ENCODE measurements at regions not wholly inside any gene's neighbourhood (a gene's known extent, or its start where the extent isn't known, plus 50 kb on each side); places are given as distances from the start of the nearest gene placed in this dataset.

DNA sequence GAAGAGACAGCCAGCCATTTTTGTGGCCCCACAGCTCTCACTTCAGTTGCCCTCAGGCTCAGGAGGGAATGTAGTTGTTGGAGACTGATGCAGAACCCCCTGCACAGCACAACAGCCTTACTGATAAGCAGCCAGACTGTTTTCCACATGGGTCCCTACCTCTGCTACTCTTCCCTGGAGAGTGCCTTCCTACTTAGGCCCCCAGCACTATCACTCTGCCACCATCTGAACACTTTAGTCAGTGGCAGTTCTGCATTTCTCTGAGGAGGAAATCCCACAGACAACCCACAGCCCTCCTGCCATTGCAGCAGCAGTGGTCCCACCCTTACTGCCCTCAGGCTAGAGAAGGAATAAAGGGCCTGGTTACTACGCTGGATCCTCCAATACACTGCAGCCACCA lies 61.8 kb upstream of the PTPRD start:
- CTCF ChIA-PET = no interaction called here
- no peaks in the 10 kb centered on the region for H3K27me3 ChIP-seq (replicated peaks in 1 of 4; ENCODE audit: control extremely low read depth in 1 of 4, control insufficient read depth in 3 of 4, insufficient read depth in 4 of 4, low read length in 3 of 4)

DNA sequence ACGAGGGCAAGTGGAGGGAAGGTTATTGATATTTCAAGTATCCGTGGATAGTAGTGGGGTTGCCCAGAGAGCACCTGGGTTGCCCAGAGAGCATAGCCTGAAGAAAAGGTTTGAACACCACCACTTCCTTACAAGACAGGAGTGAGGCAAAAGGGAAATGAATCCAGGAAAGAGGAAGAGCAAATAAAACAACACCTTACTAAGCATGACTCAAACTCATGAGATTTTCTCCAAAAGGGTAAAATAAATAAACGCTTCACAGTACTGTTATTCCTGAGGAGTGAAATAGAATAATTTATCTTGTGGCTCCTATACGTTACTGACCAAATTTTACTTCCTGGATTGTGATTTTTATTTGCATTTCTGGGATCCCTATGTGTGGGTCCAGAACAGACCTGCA lies 65.2 kb upstream of the PTPRD start:
- 100% methylated on average over 1 of the region's 4 CpGs for WGBS (ENCODE audit: insufficient coverage)
- Histone ChIP-seq H3K27me3 (replicated peaks in 1 of 4; ENCODE audit: control extremely low read depth in 1 of 4, control insufficient read depth in 3 of 4, insufficient read depth in 4 of 4, low read length in 3 of 4) (no peaks in the 10 kb centered on the region), H2AFZ (ENCODE audit: insufficient read depth, low read depth, low read length, poor library complexity, severe bottlenecking) (no peak overlapping the region), H4K20me1 (ENCODE audit: control insufficient read depth, insufficient read depth, low read length, poor library complexity, severe bottlenecking) (no peaks in the 10 kb centered on the region), H3K27ac (ENCODE audit: low read length in 2 of 2) (no peak overlapping the region), H3K4me2 (replicated peaks; ENCODE audit: low read depth, low read length, poor library complexity, severe bottlenecking) (no peak overlapping the region), H3K4me3 (ENCODE audit: control extremely low read depth in 1 of 5, extremely low read depth in 1 of 5, insufficient read depth in 1 of 5, low read depth in 2 of 5, low read length in 4 of 5) (no peak overlapping the region), H3K36me3 (replicated peaks in 1 of 2; ENCODE audit: control extremely low read depth in 1 of 2, control insufficient read depth in 1 of 2, extremely low read depth in 1 of 2, insufficient read depth in 2 of 2, low read length in 1 of 2) (no peaks in the 10 kb centered on the region), H3K79me2 (ENCODE audit: control insufficient read depth, insufficient read depth, low read length) (no peaks in the 10 kb centered on the region), H3K4me1 (ENCODE audit: control insufficient read depth in 2 of 2, insufficient read depth in 2 of 2, low read length in 2 of 2) (no peaks in the 10 kb centered on the region), H3K9me3 (ENCODE audit: control extremely low read depth in 1 of 3, control insufficient read depth in 2 of 3, insufficient read depth in 1 of 3, low read length in 2 of 3) (peaks cover 0 to 19% (median 0%) of the 10 kb centered on the region in 3 donors), H3K9ac (ENCODE audit: low read length) (no peak overlapping the region)
- intact Hi-C loops (cut with micrococcal nuclease) = no loop called here
- no peak for TF ChIP-seq EZH2 (IDR thresholded peaks at IDR 0.05; ENCODE audit: borderline replicate concordance, insufficient read depth, low read depth, low read length, poor library complexity, severe bottlenecking)
- TF ChIP-seq, protein P1, sequence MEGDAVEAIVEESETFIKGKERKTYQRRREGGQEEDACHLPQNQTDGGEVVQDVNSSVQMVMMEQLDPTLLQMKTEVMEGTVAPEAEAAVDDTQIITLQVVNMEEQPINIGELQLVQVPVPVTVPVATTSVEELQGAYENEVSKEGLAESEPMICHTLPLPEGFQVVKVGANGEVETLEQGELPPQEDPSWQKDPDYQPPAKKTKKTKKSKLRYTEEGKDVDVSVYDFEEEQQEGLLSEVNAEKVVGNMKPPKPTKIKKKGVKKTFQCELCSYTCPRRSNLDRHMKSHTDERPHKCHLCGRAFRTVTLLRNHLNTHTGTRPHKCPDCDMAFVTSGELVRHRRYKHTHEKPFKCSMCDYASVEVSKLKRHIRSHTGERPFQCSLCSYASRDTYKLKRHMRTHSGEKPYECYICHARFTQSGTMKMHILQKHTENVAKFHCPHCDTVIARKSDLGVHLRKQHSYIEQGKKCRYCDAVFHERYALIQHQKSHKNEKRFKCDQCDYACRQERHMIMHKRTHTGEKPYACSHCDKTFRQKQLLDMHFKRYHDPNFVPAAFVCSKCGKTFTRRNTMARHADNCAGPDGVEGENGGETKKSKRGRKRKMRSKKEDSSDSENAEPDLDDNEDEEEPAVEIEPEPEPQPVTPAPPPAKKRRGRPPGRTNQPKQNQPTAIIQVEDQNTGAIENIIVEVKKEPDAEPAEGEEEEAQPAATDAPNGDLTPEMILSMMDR (IDR thresholded peaks at IDR 0.05) = no peak
- no peak overlapping the region for H3K27ac Mint-ChIP-seq
- H3K9me3 Mint-ChIP-seq (ENCODE audit: insufficient read depth) = no peaks in the 10 kb centered on the region
- H3K4me3 Mint-ChIP-seq = no peak overlapping the region
- ChIA-PET CTCF (no interaction called here), POLR2A (no interaction called here)
- DNase-seq (no peak), ATAC-seq (ENCODE audit: low read depth) (no peak)
- H3K4me1 Mint-ChIP-seq = no peaks in the 10 kb centered on the region
- H3K27me3 Mint-ChIP-seq = no peaks in the 10 kb centered on the region

More for the DNA sequence above, 61.8 kb upstream of the PTPRD start:
- intact Hi-C loops (cut with micrococcal nuclease) = no loop called here
- ATAC-seq (ENCODE audit: low read depth) (no peak), DNase-seq (no peak)
- H3K4me1 ChIP-seq (ENCODE audit: control insufficient read depth in 2 of 2, insufficient read depth in 2 of 2, low read length in 2 of 2) = no peaks in the 10 kb centered on the region
- H2AFZ ChIP-seq (ENCODE audit: insufficient read depth, low read depth, low read length, poor library complexity, severe bottlenecking) = no peak overlapping the region
- WGBS (ENCODE audit: insufficient coverage) = 64% methylated on average over 1 of the region's 1 CpG
- TF ChIP-seq EZH2 (IDR thresholded peaks at IDR 0.05; ENCODE audit: borderline replicate concordance, insufficient read depth, low read depth, low read length, poor library complexity, severe bottlenecking) = no peak
- TF ChIP-seq, protein P1 (IDR thresholded peaks at IDR 0.05) = no peak
- no peak overlapping the region for H3K4me3 ChIP-seq (ENCODE audit: control extremely low read depth in 1 of 5, extremely low read depth in 1 of 5, insufficient read depth in 1 of 5, low read depth in 2 of 5, low read length in 4 of 5)
- Mint-ChIP-seq H3K27me3 (no peaks in the 10 kb centered on the region), H3K4me1 (no peaks in the 10 kb centered on the region), H3K9me3 (ENCODE audit: insufficient read depth) (no peaks in the 10 kb centered on the region), H3K4me3 (no peak overlapping the region), H3K27ac (no peak overlapping the region)
- peaks cover 0 to 19% (median 0%) of the 10 kb centered on the region in 3 donors for H3K9me3 ChIP-seq (ENCODE audit: control extremely low read depth in 1 of 3, control insufficient read depth in 2 of 3, insufficient read depth in 1 of 3, low read length in 2 of 3)
- no peaks in the 10 kb centered on the region for H4K20me1 ChIP-seq (ENCODE audit: control insufficient read depth, insufficient read depth, low read length, poor library complexity, severe bottlenecking)
- H3K27ac ChIP-seq (ENCODE audit: low read length in 2 of 2) = no peak overlapping the region
- no peaks in the 10 kb centered on the region for H3K79me2 ChIP-seq (ENCODE audit: control insufficient read depth, insufficient read depth, low read length)
- H3K9ac ChIP-seq (ENCODE audit: low read length) = no peak overlapping the region
- POLR2A ChIA-PET = no interaction called here
- H3K36me3 ChIP-seq (replicated peaks in 1 of 2; ENCODE audit: control extremely low read depth in 1 of 2, control insufficient read depth in 1 of 2, extremely low read depth in 1 of 2, insufficient read depth in 2 of 2, low read length in 1 of 2) = no peaks in the 10 kb centered on the region
- H3K4me2 ChIP-seq (replicated peaks; ENCODE audit: low read depth, low read length, poor library complexity, severe bottlenecking) = no peak overlapping the region

Measured in B cell (primary cell).